ENCODE measurements at regions not wholly inside any gene's neighbourhood (a gene's known extent, or its start where the extent isn't known, plus 50 kb on each side); places are given as distances from the start of the nearest gene placed in this dataset.

DNA sequence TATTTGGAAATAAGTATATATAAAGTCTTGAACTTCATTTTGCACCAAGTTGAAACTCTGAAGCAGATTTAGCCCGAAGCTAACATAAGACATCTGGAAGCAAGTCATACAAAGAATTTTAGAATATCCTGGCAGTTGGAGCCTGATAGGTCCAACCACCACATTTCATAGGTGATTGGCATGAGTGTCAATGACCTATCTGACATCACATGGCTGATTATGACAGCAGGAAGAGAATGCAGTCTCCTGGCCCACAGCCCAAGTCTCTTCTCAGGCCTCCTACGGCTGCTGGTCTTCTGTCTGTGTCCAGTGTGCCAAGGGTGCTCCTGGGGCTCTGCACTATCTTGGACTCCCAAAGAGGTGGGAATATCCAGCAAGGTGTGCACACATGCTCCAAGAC lies 325.7 kb upstream of the ACVR2A start:
- no peak overlapping the region for H2AK5ac ChIP-seq (ENCODE audit: insufficient read length, low read length)
- WGBS (ENCODE audit: extremely low coverage, insufficient read length, low lambda C conversion rate): no CpG with 5 or more reads among the region's 2 CpGs
- H2BK12ac ChIP-seq (ENCODE audit: insufficient read length, low read depth, low read length): no peak overlapping the region
- Mint-ChIP-seq H3K36me3 (ENCODE audit: insufficient read depth in 1 of 3, low read depth in 3 of 3) (peaks cover 0 to 6% (median 0%) of the 10 kb centered on the region in 3 experiments; a peak in 3 of 7 replicates), H3K4me3 (no peak overlapping the region), H3K27me3 (ENCODE audit: low read depth) (peaks cover 2% of the 10 kb centered on the region; the same call in 1 of the 2 replicates), H3K9me3 (peaks cover 5 to 8% of the 10 kb centered on the region in 2 experiments; a peak in 4 of 5 replicates), H3K4me1 (peaks cover 0 to 2% of the 10 kb centered on the region in 2 experiments; a peak in 1 of 4 replicates), H3K27ac (no peak overlapping the region)
- no peak overlapping the region for H2BK5ac ChIP-seq (ENCODE audit: insufficient read length, low read length)
- DNase-seq: no peak
- TF ChIP-seq CTCF (conservative IDR thresholded peaks at IDR 0.05): no peak
- H3K4me1 ChIP-seq (ENCODE audit: insufficient read depth, low read length): no peaks in the 10 kb centered on the region
- H2BK15ac ChIP-seq (ENCODE audit: low read depth, low read length): no peak overlapping the region
- no peak overlapping the region for H3T11ph ChIP-seq (ENCODE audit: low read length)
- H3K23me2 ChIP-seq (ENCODE audit: insufficient read length, low read depth, low read length, poor library complexity, severe bottlenecking): no peaks in the 10 kb centered on the region
- no peak overlapping the region for H3K56ac ChIP-seq (ENCODE audit: insufficient read length, low read depth, low read length)
- H3K4ac ChIP-seq (ENCODE audit: low read depth, low read length): no peak overlapping the region
- no peaks in the 10 kb centered on the region for H4K20me1 ChIP-seq (ENCODE audit: control insufficient read depth, insufficient read depth, insufficient read length)
- no peaks in the 10 kb centered on the region for H3K9me3 ChIP-seq (ENCODE audit: control insufficient read depth, low read depth, low read length)
- no peak overlapping the region for H3K23ac ChIP-seq (ENCODE audit: insufficient read length, low read depth, low read length)
- no peak overlapping the region for H3K27ac ChIP-seq (ENCODE audit: insufficient read length, low read depth, low read length)
- H4K5ac ChIP-seq (ENCODE audit: insufficient read length, low read depth, low read length): no peak overlapping the region
- H3K79me2 ChIP-seq (ENCODE audit: insufficient read depth, low read length): no peaks in the 10 kb centered on the region
- no peak overlapping the region for H3K14ac ChIP-seq (ENCODE audit: insufficient read depth, low read length)
- no peak overlapping the region for H4K91ac ChIP-seq (ENCODE audit: insufficient read length, low read depth, low read length)
- no peak overlapping the region for H2AFZ ChIP-seq (ENCODE audit: low read length)
- H3K18ac ChIP-seq (ENCODE audit: insufficient read length, low read depth, low read length): no peak overlapping the region
- no peak overlapping the region for H3K4me2 ChIP-seq (ENCODE audit: insufficient read depth, insufficient read length, low read length)
- no peak overlapping the region for H2BK120ac ChIP-seq (ENCODE audit: low read depth, low read length, poor library complexity, severe bottlenecking)
- no peaks in the 10 kb centered on the region for H3K79me1 ChIP-seq (ENCODE audit: insufficient read depth, low read depth, low read length, poor library complexity, severe bottlenecking)
- H3K9ac ChIP-seq (ENCODE audit: extremely low read depth, insufficient read length, low read length): no peak overlapping the region
- no peak overlapping the region for H2BK20ac ChIP-seq (ENCODE audit: low read depth, low read length, poor library complexity, severe bottlenecking)
- no peaks in the 10 kb centered on the region for H3K27me3 ChIP-seq (ENCODE audit: insufficient read depth, low read length)
- H4K8ac ChIP-seq (replicated peaks; ENCODE audit: insufficient read length, low read depth, low read length): no peak overlapping the region
